NCI-H2081 (cell line): ENCODE measurements at regions not wholly inside any gene's neighbourhood (a gene's known extent, or its start where the extent isn't known, plus 50 kb on each side); places are given as distances from the start of the nearest gene placed in this dataset.
"Not testable (repeated sequence)": the region's sequence is repeated elsewhere in the genome, so short reads cannot be mapped to it uniquely, and the experiment has no call there.

Experiments used
- DNase-seq, 2 experiments: peaks; one replicate each; lab custom pipeline; 2025; lab: John Stamatoyannopoulos, UW

DNA sequence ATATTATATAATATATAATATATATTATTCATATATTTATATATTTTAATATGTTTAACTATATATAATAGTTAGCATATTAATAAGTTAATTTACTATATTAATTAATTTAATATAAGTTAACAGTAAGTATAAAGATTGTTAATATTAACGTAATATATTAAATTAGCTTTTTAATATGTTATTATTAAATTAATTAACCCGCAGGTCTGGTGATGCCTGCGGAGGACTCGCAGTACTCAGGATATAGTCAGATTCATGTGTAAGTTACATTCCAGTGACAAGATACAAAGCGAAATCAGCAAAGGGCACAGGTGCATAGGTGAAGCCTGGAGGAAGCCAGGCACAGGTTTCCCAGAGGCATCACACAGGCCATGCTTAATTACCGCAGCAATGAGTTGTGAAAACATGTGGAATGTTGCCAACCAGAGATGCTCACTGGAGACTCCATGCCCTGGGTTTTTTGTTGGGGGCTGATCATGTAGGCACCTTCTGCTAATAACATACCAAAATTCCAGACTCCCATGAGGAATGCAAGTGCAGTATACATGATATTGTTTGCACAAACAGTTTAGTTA is 130.4 kb upstream of the MPHOSPH6 start:
- DNase-seq, result no peak

DNA sequence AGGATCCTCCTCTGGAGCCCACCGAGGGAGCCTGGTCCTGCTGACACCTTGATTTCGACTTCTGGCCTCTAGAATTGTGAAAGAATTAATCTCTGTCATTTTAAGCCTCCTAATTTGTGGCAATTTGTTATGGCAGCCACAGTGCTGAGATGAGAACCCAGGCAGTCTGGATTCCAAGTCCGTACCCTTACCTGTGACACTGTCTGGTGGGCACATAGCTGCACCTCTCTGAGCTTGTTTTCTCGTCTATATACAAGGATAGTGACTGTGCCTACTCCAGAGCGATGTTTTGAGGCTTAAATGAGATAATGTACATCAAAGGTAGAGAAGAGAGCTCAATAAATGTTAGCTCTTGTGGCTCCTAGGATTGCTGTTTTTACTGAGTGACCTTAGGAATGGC is 128.4 kb upstream of the MPHOSPH6 start:
- DNase-seq, result no peak

GRCh38 chr16:82295290-82296201 is 125.5 kb upstream of the MPHOSPH6 start:
- no peak for DNase-seq

- no peak for DNase-seq
Observed at GRCh38 chr16:82293671-82294070, 123.6 kb upstream of the MPHOSPH6 start.

DNA sequence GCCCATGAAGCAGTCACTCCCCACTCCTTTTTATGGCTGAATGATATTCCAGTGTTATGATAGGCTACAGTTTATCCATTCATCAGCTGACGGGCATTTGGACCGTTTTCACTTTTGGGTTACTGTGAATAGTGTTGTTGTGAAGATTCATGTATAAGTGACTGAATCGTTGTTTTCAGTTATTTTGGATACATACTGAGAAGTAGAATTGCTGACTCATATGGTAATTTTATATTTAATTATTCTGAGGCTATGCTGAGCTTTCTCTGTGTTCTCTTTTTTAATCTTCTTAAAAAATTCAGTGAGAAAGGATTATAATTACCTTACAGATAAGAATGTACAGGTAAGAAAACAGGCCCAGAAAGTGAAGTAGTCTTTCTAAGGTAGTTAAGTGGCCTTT is 117.9 kb upstream of the MPHOSPH6 start:
- DNase-seq, result no peak

- no peak for DNase-seq
Observed at GRCh38 chr16:82282662-82283061, 112.6 kb upstream of the MPHOSPH6 start.

DNA sequence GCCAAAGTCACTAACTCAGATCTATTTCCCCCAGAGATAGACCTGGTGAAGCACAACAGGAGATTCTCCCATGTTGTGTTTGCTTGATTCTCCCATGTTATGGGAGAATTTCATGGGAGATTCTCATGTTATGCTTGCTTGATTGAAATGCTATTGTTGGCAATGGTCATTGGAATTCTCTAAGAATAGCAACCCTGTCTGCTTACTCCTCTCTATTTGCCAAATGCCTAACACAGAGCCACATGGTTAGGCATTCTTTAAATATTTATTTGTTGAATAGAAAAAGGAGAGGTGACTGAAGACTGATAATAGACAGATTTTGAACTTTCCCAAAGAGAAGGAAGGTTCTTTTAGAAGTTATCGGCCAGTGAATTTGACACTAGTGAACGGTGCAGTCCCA is 111.5 kb upstream of the MPHOSPH6 start:
- no peak for DNase-seq

DNA sequence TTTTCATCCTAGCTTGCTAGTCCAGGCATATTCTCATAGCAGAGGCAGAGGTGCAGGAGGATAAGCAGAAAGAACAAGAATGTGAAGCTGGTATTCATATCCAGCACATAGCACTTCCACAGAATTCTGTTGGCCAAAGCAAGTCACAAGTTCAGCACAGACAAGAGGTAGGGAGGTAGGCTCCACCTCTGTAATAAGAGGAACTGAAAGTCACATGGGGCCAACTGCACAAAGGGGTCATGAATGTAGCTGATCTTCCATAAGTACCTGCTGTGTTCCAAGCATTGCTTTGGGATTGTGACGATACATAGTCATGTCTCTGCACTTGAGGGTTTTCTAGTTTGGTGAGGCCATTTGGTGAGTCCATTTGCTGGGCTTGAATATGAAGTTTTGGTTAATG is 110.8 kb upstream of the MPHOSPH6 start:
- no peak for DNase-seq

DNA sequence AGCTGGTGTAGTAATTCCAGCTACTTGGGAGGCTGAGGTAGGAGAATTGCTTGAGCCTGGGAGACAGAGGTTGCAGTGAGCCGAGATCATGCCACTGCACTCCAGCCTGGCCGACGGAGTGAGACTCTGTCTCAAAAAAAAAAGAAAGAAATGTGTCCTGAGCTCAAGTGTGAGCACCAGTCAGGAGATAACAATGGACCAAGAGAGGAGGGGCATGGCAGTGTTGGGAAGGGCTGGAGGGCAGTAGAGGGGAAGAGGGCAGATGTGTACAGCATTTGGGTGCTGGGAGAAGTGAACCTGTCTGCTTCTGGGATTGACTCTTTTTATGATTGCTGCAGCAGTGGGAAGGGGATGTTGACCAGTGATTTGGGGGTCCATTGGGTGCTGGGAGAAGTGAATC is 105.3 kb upstream of the MPHOSPH6 start:
- not testable (repeated sequence) for DNase-seq

DNA sequence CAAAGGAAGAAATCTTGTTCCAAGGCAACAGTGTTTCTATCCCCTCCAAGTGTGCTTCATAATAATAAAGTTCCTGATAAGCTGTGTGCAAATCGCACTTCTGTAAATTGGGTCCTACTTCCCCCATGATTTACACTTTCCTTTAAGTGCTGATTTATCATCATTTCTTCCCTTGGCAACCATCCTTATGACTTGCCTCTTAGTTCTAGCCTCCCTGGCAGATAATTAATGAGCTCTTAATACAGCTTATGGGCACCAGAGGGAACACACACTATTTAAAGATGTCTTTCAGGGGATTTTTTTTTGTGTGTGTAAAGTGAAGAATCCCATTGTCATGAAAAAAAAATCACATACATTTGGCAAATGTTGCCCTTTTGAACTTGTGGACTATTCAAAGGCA is 101.6 kb upstream of the MPHOSPH6 start:
- no peak for DNase-seq

DNA sequence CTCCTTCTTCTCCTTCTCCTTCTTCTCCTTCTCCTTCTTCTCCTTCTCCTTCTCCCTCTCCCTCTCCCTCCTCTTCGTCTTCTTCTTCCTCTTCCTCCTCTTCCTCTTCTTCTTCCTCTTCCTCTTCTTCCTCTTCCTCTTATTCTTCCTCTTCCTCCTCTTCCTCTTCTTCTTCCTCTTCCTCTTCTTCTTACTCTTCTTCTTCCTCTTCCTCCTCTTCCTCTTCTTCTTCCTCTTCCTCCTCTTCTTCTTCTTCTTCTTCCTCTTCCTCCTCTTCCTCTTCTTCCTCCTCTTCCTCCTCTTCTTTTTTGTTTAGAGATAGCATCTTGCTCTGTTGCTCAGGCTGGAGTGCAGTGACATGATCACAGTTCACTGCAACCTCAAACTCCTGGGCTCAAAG is 97.7 kb upstream of the MPHOSPH6 start:
- not testable (repeated sequence) for DNase-seq

DNA sequence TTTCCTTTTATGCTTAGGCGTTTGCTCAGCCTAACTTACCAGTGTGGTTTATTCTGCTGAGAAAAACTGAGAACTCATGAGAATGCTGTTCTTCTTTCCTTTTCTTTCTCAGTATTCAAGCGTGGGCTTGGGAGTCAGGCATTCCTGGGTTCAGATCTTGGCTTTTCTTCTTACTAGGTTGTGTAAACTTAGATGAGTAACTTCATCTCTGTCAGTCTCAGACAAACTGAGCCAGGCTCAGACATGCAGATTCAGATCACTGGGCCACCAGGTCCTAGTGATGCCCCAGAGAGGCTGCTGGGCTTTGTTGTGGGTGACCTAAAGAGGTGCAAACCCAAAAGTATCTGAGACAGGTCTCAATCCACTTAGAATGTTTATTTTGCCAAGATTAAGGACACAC is 95.8 kb upstream of the MPHOSPH6 start:
- no peak for DNase-seq

DNA sequence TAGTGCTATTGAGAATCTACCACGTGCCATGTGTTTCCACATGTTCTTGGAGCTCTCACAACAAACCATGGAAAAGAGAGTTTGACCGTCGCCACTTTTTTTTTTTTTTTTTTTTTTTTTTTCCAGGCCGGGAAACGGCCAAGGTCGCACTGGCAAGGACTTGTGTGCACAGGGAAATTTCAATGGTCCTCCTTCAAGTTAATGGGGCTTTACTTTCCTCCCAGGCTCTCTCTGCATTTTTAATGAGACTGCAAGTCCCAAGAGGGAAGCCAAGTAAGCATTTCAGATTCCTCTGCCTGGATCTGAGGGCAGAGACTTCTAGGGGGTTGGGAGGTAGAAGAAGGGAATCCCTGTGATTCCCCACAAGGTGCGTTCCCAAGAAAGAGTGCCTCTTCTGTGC is 94.7 kb upstream of the MPHOSPH6 start:
- no peak for DNase-seq

- peak; percentile 14 to 30 for DNase-seq
Observed at GRCh38 chr16:82263521-82264143, 93.6 kb upstream of the MPHOSPH6 start.

GRCh38 chr16:82262244-82262643 is 92.2 kb upstream of the MPHOSPH6 start:
- no peak for DNase-seq

DNA sequence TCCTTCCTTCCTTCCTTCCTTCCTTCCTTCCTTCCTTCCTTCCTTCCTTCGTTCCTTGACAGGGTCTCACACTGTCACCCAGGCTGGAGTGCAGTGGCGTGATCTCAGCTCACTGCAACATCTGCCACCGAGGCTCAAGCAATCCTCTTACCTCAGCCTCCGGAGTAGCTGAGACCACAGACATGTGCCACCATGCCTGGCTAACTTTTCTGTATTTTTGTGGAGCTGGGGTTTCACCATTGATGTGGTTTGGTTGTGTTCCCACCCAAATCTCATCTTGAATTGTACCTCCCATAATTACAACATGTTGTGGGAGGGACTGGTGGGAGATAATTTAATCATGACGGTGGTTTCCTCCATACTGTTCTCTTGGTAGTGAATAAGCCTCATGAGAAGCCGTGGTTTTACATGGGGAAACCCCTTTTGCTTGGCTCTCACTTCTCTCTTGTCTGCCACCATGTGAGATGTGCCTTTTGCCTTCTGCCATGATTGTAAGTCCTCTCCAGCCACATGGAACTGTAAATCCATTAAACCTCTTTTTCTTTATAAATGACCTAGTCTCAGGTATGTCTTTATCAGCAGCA is 90.3 kb upstream of the MPHOSPH6 start:
- no peak for DNase-seq

DNA sequence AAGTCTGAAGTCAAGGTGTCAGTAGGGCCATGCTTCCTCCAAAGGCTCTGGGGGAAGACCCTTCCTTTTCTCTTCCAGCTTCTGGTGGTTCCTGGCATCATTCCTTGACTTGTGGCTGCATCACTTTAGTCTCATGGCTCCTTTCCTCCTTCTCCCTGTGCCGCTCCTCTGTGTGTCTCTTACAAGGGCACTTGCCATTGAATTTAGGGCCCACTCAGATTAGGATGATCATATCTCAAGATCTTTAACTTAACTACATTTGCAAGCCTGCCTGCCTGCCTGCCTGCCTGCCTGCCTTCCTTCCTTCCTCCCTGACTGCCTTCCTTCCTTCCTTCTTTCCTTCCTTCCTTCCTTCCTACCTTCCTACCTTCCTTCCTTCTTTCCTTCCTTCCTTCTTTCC is 89.7 kb upstream of the MPHOSPH6 start:
- no peak for DNase-seq

DNA sequence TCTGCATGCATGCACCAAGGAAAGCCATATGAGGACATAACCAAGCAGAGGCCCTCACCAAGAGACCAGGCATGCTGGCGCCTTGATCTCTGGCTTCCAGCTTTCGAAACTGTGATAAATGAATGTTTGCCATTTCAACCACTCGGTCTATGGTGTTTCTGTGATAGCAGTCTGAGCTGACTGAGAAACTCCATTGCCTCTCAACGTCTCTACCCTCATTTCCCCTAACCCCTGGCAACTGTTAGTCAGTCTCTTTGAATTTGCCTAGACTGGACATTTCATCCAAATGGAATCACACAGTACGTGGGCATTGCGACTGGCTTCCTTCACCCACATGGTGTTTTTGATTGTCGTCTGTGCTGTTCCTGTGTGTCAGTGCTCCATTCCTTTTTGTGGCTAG is 88.0 kb upstream of the MPHOSPH6 start:
- DNase-seq, result no peak

DNA sequence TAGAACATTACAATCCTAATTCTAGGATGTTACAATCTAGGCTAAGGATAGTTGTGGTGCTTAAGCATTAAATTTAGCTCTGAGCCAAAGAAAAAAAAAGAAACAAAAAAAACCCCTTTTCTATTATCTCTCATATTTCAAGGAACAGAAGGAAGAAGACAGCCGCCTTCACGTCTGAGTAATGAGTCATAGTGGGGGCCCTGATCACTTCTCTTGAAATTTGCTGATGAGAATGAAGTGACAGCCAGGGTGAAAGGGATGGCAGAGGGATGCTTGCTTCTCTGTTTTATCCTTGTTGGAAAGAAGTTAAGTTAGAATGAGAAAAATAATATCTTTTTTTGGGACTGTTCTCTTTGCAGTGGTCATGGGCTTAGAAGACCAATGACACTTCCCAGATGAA is 82.6 kb upstream of the MPHOSPH6 start:
- DNase-seq, result no peak

- DNase-seq, result no peak
Observed at GRCh38 chr16:82248677-82249076, 78.7 kb upstream of the MPHOSPH6 start.

- DNase-seq, result no peak
Observed at GRCh38 chr16:82248012-82248656, 78.1 kb upstream of the MPHOSPH6 start.

DNA sequence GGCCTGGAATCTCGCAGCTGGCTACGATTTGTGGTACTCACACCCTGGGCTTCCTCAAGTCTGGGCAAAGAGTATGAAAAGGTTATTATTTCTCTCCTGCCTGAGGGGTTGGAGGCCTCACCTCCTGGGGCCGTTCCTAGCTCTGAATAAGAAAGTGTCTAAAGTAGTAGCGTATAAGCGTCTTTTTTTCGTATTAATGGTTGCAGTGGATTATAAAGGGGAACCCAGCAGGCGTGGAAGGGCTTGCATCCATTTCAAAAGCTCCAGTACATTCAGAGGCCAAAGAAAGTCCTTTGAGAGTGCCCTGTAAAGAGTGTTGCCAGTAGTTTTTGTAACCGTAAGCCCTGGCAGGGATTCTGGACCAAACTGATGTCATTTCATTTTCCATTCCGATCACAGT is 72.2 kb upstream of the MPHOSPH6 start:
- no peak for DNase-seq
